Breast epithelium (tissue), 4 donors: ENCODE measurements at regions not wholly inside any gene's neighbourhood (a gene's known extent, or its start where the extent isn't known, plus 50 kb on each side); places are given as distances from the start of the nearest gene placed in this dataset.

Experiments used
- DNase-seq, 2 donors: peaks; one replicate each; pipeline ENCODE4 v3.0.0-alpha.2; 2019; ENCODE audit warnings: low spot score in 2 of 2
- H3K27ac ChIP-seq, 2 donors: fragments of 200-600 bp; sonication (generic) in 1 of 2; one replicate each; pipeline ENCODE4 v1.5.1; 2016 to 2019; ENCODE audit warnings: mild to moderate bottlenecking in 1 of 2
- H3K27me3 ChIP-seq, 2 donors: fragments of 200-600 bp; sonication (generic) in 1 of 2; one replicate each; pipeline versions ENCODE4 v1.5.1 to v1.6.0; 2017 to 2019; ENCODE audit warnings: control low read depth in 1 of 2, mild to moderate bottlenecking in 1 of 2
- H3K36me3 ChIP-seq: fragments of 200-600 bp; one replicate; pipeline ENCODE4 v1.5.1; 2019
- H3K4me1 ChIP-seq, 2 donors: fragments of 200-600 bp; sonication (generic); one replicate each; pipeline ENCODE4 v1.5.1; 2016 to 2019; ENCODE audit warnings: control low read depth in 1 of 2
- H3K4me3 ChIP-seq, 3 donors: fragments of 200-600 bp; sonication (generic); 1 replicate in 2 of 3; 2 replicates in 1 of 3; pipeline ENCODE4 v1.5.1; 2016 to 2019; ENCODE audit warnings: mild to moderate bottlenecking in 3 of 3, moderate library complexity in 2 of 3
- H3K9me3 ChIP-seq, 2 donors: fragments of 200-600 bp; sonication (generic) in 1 of 2; one replicate each; pipeline ENCODE4 v1.5.1; 2016 to 2019; ENCODE audit warnings: control low read depth in 1 of 2
- POLR2A ChIP-seq: fragments of 450-650 bp; IDR thresholded peaks from one replicate; pipeline ENCODE4 v1.6.1; 2016; ENCODE audit warnings: antibody characterized with exemption, mild to moderate bottlenecking, moderate library complexity
- POLR2AphosphoS5 ChIP-seq, 3 donors: sonication (generic); formaldehyde crosslinking; IDR thresholded peaks; one replicate each; pipeline ENCODE4 v1.6.1; 2017; ENCODE audit warnings: antibody characterized with exemption in 3 of 3
- intact Hi-C: fragments of 100-400 bp; cut with DNase I; formaldehyde crosslinking; loops from one replicate; pipeline ENCODE4 v1.15.1; 2023; ENCODE audit warnings: low total_unique reads
- TF ChIP-seq, protein P1 (sequence below), 3 donors: fragments of 450-650 bp; IDR thresholded peaks; one replicate each; pipeline ENCODE4 v1.5.1; 2016 to 2017; ENCODE audit warnings: antibody characterized with exemption in 3 of 3, mild to moderate bottlenecking in 3 of 3, moderate library complexity in 3 of 3

DNA sequence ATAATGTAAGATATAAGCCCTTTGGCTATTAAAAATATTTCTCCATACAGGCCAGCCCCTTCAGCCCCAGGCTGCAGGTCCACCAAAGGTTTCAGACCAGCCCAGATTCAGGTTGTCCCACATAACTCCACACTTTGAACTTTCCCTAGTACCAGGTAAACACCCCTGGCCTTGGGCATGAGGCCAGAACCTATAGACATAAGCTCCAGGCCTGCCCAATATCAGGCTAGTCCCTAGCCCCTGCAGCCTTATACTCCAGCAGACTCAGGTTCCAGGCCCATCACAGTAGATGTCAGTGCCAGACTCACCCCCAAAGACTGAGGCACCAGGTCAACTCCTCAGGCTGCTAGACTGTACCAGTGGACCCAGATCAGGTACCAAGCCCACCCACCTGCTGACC lies 178.5 kb upstream of the DAAM1 start:
- Histone ChIP-seq H3K9me3 (peaks cover 12 to 15% of the 10 kb centered on the region in 2 donors), H3K27ac (no peak overlapping the region), H3K27me3 (no peaks in the 10 kb centered on the region), H3K4me1 (no peaks in the 10 kb centered on the region), H3K4me3 (no peak overlapping the region), H3K36me3 (no peaks in the 10 kb centered on the region)
- TF ChIP-seq, protein P1, sequence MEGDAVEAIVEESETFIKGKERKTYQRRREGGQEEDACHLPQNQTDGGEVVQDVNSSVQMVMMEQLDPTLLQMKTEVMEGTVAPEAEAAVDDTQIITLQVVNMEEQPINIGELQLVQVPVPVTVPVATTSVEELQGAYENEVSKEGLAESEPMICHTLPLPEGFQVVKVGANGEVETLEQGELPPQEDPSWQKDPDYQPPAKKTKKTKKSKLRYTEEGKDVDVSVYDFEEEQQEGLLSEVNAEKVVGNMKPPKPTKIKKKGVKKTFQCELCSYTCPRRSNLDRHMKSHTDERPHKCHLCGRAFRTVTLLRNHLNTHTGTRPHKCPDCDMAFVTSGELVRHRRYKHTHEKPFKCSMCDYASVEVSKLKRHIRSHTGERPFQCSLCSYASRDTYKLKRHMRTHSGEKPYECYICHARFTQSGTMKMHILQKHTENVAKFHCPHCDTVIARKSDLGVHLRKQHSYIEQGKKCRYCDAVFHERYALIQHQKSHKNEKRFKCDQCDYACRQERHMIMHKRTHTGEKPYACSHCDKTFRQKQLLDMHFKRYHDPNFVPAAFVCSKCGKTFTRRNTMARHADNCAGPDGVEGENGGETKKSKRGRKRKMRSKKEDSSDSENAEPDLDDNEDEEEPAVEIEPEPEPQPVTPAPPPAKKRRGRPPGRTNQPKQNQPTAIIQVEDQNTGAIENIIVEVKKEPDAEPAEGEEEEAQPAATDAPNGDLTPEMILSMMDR (IDR thresholded peaks at IDR 0.05): no peak
- TF ChIP-seq POLR2AphosphoS5 (IDR thresholded peaks at IDR 0.05) (no peak), POLR2A (no peak)
- intact Hi-C loops: loop anchor here (5.0 kb wide), 1 partner anchor 223 kb away; no protein-coding TSS in a partner anchor
- no peak for DNase-seq

DNA sequence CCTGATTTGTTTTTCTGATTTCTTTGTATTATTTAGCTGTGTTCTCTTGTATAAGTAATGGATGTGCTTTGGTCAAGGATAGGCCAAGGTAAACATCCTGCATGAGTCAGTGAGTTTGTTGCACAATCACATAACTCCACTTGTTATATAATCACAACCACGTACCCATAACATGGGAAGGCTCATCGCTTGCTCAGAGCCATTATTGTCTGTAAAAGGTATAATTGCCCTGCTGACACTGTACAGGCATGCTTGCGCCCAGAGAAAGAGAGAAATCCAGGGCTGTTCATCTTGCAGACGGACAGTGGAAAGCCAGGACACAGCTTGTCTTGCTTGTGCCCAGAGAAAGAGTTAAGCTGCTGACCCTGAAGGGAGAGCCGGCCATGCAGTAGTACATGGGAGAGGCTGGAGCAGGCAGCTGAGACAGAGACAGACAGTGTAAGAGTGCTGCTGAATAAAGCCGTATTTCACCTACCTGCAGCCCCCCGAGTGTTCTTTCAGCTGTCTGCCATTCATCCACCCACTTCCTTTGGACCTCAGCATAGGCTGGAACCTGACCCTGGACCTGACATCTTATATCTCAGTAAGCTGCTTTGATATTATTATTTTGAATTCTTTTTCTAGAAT lies 174.7 kb upstream of the DAAM1 start:
- TF ChIP-seq POLR2A (no peak), POLR2AphosphoS5 (IDR thresholded peaks at IDR 0.05) (no peak)
- TF ChIP-seq, protein P1 (IDR thresholded peaks at IDR 0.05): no peak
- no peaks in the 10 kb centered on the region for H3K4me1 ChIP-seq
- intact Hi-C loops: no loop called here
- no peaks in the 10 kb centered on the region for H3K27me3 ChIP-seq
- no peak overlapping the region for H3K4me3 ChIP-seq
- DNase-seq: no peak
- H3K27ac ChIP-seq: no peak overlapping the region
- peaks cover 12 to 15% of the 10 kb centered on the region in 2 donors for H3K9me3 ChIP-seq
- H3K36me3 ChIP-seq: no peaks in the 10 kb centered on the region

DNA sequence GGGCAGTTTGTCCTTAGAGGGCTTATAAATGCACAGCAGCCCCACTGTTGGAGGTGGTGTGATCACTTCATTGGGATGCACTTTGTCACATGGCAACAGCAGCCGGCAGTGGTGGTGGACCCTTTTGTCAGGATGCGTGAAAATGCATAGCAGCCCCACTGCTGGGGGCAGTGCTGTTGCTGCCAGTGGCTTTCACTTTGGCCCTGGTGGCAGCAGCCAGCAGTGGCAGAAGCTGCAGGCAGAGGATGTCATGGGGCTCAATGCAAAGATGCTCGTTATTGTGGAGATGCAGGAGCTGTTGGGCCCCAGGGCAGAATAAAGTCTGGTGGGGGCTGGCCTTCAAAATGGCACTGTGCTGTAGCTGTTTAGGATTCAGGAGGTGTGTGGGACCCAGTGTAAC lies 173.0 kb upstream of the DAAM1 start:
- Histone ChIP-seq H3K4me3 (no peak overlapping the region), H3K27me3 (no peaks in the 10 kb centered on the region), H3K36me3 (no peaks in the 10 kb centered on the region), H3K4me1 (no peaks in the 10 kb centered on the region), H3K27ac (no peak overlapping the region), H3K9me3 (peaks cover 12 to 15% of the 10 kb centered on the region in 2 donors)
- intact Hi-C loops: no loop called here
- no peak for DNase-seq
- no peak for TF ChIP-seq POLR2AphosphoS5 (IDR thresholded peaks at IDR 0.05)
- TF ChIP-seq, protein P1 (IDR thresholded peaks at IDR 0.05): no peak
- no peak for TF ChIP-seq POLR2A

DNA sequence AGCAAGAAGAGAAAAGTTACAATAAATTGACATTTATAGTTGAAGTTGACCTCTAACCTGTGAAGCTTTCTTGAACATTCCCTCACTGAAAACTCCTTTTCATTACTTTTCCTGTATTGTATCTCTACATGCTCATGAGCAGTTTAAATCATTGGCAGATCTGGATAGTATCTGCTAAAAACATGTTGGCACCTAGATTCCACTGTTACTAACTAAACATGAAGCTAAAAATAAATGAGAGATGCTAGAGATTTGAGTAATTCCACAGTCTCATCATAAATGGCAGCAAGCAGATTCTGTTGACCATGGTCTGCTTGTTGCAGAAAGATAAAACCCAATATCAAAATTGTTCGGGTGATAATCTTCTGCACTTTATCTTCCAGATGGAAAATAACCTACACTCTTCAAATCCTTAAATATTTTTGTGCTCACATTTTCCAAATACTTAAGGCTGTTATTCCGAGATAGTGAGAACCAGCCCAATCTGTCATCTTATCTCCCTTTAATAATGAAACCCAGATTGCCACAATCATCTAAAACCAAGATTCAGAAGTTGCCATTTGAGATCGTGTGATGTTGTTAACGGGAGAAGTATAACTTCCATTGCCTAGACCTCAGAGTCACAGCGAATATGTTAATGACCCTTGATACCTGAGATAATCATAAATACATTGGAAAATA lies 171.0 kb upstream of the DAAM1 start:
- H3K36me3 ChIP-seq: no peaks in the 10 kb centered on the region
- intact Hi-C loops: no loop called here
- DNase-seq: no peak
- H3K9me3 ChIP-seq: peaks cover 6 to 8% of the 10 kb centered on the region in 2 donors
- TF ChIP-seq POLR2A (no peak), POLR2AphosphoS5 (IDR thresholded peaks at IDR 0.05) (no peak)
- TF ChIP-seq, protein P1 (IDR thresholded peaks at IDR 0.05): no peak
- H3K27ac ChIP-seq: no peak overlapping the region
- no peaks in the 10 kb centered on the region for H3K4me1 ChIP-seq
- no peak overlapping the region for H3K4me3 ChIP-seq
- no peaks in the 10 kb centered on the region for H3K27me3 ChIP-seq

DNA sequence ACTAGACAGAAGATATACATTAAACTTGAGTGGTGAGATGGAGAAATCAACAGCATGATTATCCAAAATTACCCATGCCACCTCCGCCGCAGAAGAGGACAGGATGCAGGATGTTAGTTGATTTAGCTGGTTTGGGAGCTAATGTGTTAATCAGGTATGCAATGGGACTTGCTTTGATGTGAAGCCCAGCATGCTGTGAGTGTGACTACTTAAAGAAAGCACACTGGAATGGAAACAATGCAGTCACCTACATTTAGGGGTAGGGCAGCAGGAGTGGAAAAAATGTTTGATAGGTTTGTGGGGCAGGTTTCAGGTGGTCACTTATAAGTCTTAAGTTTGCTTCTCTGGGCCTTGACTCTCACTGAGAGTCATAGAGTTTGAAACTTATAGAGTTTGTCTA lies 170.0 kb upstream of the DAAM1 start:
- no peak overlapping the region for H3K27ac ChIP-seq
- TF ChIP-seq, protein P1 (IDR thresholded peaks at IDR 0.05): no peak
- TF ChIP-seq POLR2AphosphoS5 (IDR thresholded peaks at IDR 0.05) (no peak), POLR2A (no peak)
- intact Hi-C loops: no loop called here
- H3K36me3 ChIP-seq: no peaks in the 10 kb centered on the region
- no peak overlapping the region for H3K4me3 ChIP-seq
- DNase-seq: no peak
- no peaks in the 10 kb centered on the region for H3K9me3 ChIP-seq
- no peaks in the 10 kb centered on the region for H3K4me1 ChIP-seq
- no peaks in the 10 kb centered on the region for H3K27me3 ChIP-seq
